ENCODE measurements at regions not wholly inside any gene's neighbourhood (a gene's known extent, or its start where the extent isn't known, plus 50 kb on each side); places are given as distances from the start of the nearest gene placed in this dataset.

GRCh38 chr2:150088538-150088937, 398.9 kb downstream of the RND3 start (continued):
- TF ChIP-seq PATZ1 (CRISPR knock-in tag; IDR thresholded peaks at IDR 0.05; ENCODE audit: borderline replicate concordance) = no peak
- no peak for TF ChIP-seq ISL1 (CRISPR knock-in tag; IDR thresholded peaks at IDR 0.05)
- TF ChIP-seq, protein P1, sequence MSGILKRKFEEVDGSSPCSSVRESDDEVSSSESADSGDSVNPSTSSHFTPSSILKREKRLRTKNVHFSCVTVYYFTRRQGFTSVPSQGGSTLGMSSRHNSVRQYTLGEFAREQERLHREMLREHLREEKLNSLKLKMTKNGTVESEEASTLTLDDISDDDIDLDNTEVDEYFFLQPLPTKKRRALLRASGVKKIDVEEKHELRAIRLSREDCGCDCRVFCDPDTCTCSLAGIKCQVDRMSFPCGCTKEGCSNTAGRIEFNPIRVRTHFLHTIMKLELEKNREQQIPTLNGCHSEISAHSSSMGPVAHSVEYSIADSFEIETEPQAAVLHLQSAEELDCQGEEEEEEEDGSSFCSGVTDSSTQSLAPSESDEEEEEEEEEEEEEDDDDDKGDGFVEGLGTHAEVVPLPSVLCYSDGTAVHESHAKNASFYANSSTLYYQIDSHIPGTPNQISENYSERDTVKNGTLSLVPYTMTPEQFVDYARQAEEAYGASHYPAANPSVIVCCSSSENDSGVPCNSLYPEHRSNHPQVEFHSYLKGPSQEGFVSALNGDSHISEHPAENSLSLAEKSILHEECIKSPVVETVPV (CRISPR knock-in tag; IDR thresholded peaks at IDR 0.05) = no peak
- no peak for TF ChIP-seq PPARA (CRISPR knock-in tag; IDR thresholded peaks at IDR 0.05; ENCODE audit: borderline replicate concordance)
- no peak for TF ChIP-seq GLIS3 (CRISPR knock-in tag; IDR thresholded peaks at IDR 0.05)

DNA sequence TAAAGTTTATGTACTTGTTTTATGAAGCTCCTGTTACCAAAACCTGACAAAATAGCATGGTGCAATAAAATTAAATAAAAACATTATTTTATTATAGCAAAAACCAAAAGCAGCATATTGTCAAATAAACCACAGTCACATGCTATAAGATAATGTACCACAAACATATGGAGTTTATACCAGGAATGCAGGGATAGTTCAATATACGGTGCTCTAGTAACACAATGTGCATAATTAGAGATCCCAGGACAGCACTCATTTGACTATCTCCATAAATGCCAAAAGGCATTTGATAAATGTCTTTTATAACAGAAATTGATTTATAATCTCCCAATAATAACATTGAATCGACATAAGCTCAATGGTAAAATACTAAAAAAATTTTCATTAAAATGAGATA, 402.0 kb downstream of the RND3 start:
- no peak for ATAC-seq
- TF ChIP-seq ZFP3 (CRISPR knock-in tag; IDR thresholded peaks at IDR 0.05) = no peak
- TF ChIP-seq ESRRG (CRISPR knock-in tag; IDR thresholded peaks at IDR 0.05) = no peak
- no peak for TF ChIP-seq SNAI2 (CRISPR knock-in tag; IDR thresholded peaks at IDR 0.05)
- no peak for TF ChIP-seq RARB (CRISPR knock-in tag; IDR thresholded peaks at IDR 0.05)

DNA sequence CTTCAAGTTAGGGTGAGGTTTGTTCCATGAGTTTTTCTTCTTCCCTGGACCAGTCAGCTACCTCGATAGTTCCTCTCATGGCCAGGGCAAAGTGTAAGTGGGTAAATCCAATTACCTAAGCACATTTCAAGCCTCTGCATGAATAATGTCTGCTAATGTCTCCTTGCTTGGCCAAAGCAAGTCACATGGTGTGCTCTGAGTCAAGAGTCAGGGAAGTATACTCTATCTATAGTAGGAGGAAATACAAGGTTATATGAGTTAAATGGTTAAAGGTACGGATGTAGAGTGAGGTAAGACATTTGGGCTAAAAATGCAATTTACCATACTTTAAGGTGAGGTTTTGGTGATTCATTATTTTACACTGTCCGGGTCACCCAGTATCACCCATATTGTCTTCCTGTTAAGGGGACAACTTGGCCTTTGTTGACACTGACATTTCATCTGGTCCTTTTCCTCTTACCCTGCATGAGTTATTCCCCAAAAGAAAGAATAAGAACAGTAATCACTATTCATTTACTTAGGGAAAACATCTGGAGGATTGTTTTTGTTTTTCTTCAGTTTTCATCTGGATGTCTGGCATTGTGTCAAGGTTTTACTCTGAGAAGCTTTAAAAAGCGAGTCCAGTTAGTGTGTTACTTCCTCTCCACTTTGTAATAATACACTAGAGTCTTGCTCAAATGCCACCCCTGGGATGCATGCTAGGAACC, 405.5 kb downstream of the RND3 start:
- no peak for TF ChIP-seq TCF4 (CRISPR knock-in tag; IDR thresholded peaks at IDR 0.05; ENCODE audit: borderline replicate concordance)
- no peak for TF ChIP-seq ZFP30 (CRISPR knock-in tag; IDR thresholded peaks at IDR 0.05)
- TF ChIP-seq ZNF8 (CRISPR knock-in tag; IDR thresholded peaks at IDR 0.05) = no peak
- TF ChIP-seq OSR1 (CRISPR knock-in tag; IDR thresholded peaks at IDR 0.05) = no peak
- TF ChIP-seq GLIS3 (CRISPR knock-in tag; IDR thresholded peaks at IDR 0.05) = no peak
- TF ChIP-seq ZNF565 (CRISPR knock-in tag; conservative IDR thresholded peaks at IDR 0.05; ENCODE audit: low read depth) = no peak
- TF ChIP-seq ISL1 (CRISPR knock-in tag; IDR thresholded peaks at IDR 0.05) = no peak
- TF ChIP-seq CREB5 (CRISPR knock-in tag; IDR thresholded peaks at IDR 0.05; ENCODE audit: low read depth) = no peak
- no peak for TF ChIP-seq POU6F1 (CRISPR knock-in tag; IDR thresholded peaks at IDR 0.05; ENCODE audit: borderline replicate concordance, low read depth)
- no peak for ATAC-seq

DNA sequence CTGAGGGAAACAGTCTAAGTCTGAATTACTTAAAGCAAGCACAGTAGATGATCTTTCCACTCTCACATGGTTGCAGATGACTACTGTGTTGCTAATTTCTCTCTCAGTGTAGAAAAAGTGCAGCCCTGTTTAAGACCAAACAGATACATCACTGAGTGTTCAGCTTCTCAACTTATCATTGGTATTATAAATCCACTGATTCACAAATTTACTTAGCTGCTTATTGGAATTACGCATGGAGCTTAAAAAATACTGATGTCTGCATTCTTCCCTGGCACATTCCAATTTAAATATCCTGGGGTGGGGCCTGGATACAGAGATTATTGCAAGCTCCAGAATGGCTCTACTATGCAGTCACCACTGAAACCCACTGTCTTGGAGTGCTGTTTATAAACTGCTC, 411.2 kb downstream of the RND3 start:
- ATAC-seq = peak; percentile 79
- no peak for TF ChIP-seq SNAI2 (CRISPR knock-in tag; IDR thresholded peaks at IDR 0.05)
- TF ChIP-seq, protein P1 (CRISPR knock-in tag; IDR thresholded peaks at IDR 0.05) = no peak
- TF ChIP-seq, protein P2, sequence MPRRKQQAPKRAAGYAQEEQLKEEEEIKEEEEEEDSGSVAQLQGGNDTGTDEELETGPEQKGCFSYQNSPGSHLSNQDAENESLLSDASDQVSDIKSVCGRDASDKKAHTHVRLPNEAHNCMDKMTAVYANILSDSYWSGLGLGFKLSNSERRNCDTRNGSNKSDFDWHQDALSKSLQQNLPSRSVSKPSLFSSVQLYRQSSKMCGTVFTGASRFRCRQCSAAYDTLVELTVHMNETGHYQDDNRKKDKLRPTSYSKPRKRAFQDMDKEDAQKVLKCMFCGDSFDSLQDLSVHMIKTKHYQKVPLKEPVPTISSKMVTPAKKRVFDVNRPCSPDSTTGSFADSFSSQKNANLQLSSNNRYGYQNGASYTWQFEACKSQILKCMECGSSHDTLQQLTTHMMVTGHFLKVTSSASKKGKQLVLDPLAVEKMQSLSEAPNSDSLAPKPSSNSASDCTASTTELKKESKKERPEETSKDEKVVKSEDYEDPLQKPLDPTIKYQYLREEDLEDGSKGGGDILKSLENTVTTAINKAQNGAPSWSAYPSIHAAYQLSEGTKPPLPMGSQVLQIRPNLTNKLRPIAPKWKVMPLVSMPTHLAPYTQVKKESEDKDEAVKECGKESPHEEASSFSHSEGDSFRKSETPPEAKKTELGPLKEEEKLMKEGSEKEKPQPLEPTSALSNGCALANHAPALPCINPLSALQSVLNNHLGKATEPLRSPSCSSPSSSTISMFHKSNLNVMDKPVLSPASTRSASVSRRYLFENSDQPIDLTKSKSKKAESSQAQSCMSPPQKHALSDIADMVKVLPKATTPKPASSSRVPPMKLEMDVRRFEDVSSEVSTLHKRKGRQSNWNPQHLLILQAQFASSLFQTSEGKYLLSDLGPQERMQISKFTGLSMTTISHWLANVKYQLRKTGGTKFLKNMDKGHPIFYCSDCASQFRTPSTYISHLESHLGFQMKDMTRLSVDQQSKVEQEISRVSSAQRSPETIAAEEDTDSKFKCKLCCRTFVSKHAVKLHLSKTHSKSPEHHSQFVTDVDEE (CRISPR knock-in tag; IDR thresholded peaks at IDR 0.05) = no peak
- no peak for TF ChIP-seq ZC3H10 (CRISPR knock-in tag; IDR thresholded peaks at IDR 0.05)
- no peak for TF ChIP-seq TOX (CRISPR knock-in tag; IDR thresholded peaks at IDR 0.05; ENCODE audit: borderline replicate concordance)
- TF ChIP-seq GLIS3 (CRISPR knock-in tag; IDR thresholded peaks at IDR 0.05) = no peak
- no peak for TF ChIP-seq TCF4 (CRISPR knock-in tag; IDR thresholded peaks at IDR 0.05; ENCODE audit: borderline replicate concordance)
- TF ChIP-seq ZNF8 (CRISPR knock-in tag; IDR thresholded peaks at IDR 0.05) = no peak
- TF ChIP-seq ARNTL (CRISPR knock-in tag; IDR thresholded peaks at IDR 0.05; ENCODE audit: borderline replicate concordance, low read depth) = no peak
- no peak for TF ChIP-seq POU6F1 (CRISPR knock-in tag; IDR thresholded peaks at IDR 0.05; ENCODE audit: borderline replicate concordance, low read depth)
- TF ChIP-seq CREB5 (CRISPR knock-in tag; IDR thresholded peaks at IDR 0.05; ENCODE audit: low read depth) = no peak

All from SK-N-SH treated with all-trans-retinoic acid at 6 μM for 48 hours (cell line).